OCI-LY3 (cell line): ENCODE measurements at regions not wholly inside any gene's neighbourhood (a gene's known extent, or its start where the extent isn't known, plus 50 kb on each side); places are given as distances from the start of the nearest gene placed in this dataset.

Experiments used
- H2AFZ ChIP-seq: fragments of 200-600, 300-600 bp; shearing (Covaris generic); 2 replicates; pipeline ENCODE4 v1.6.0; 2014; ENCODE audit warnings: antibody characterized with exemption, low read depth, low read length
- H3K27ac ChIP-seq: fragments of 200-600, 300-600 bp; sonication (generic); 2 replicates; pipeline ENCODE4 v1.5.1; 2014; ENCODE audit warnings: mild to moderate bottlenecking, low read length, moderate library complexity, mixed read lengths
- H3K27me3 ChIP-seq: fragments of 200-600, 300-600 bp; sonication (generic); 2 replicates; pipeline ENCODE4 v1.6.1; 2014; ENCODE audit warnings: low read depth, low read length, mixed read lengths
- H3K36me3 ChIP-seq: fragments of 200-600, 300-600 bp; sonication (generic); replicated peaks from 2 replicates; pipeline ENCODE3; 2014; ENCODE audit warnings: low read depth, low read length, mixed read lengths
- H3K4me1 ChIP-seq: fragments of 300-600, 200-600 bp; sonication (generic); 2 replicates; pipeline ENCODE4 v1.6.1; 2014; ENCODE audit warnings: low read length, mixed read lengths
- H3K4me2 ChIP-seq: fragments of 200-600, 300-600 bp; sonication (generic); 2 replicates; pipeline ENCODE4 v1.6.1; 2014; ENCODE audit warnings: low read length, mixed read lengths
- H3K4me3 ChIP-seq: fragments of 300-600, 200-600 bp; sonication (generic); 2 replicates; pipeline ENCODE4 v1.5.1; 2014; ENCODE audit warnings: antibody characterized with exemption, mild to moderate bottlenecking, low read length, moderate library complexity
- H3K79me2 ChIP-seq: fragments of 300-600, 200-600 bp; shearing (Covaris generic); 2 replicates; pipeline ENCODE4 v1.6.1; 2014; ENCODE audit warnings: mild to moderate bottlenecking, low read length, mixed read lengths
- H3K9ac ChIP-seq: fragments of 300-600, 200-600 bp; shearing (Covaris generic); 2 replicates; pipeline ENCODE4 v1.6.0; 2014; ENCODE audit warnings: mild to moderate bottlenecking, low read length, moderate library complexity
- H3K9me3 ChIP-seq: fragments of 200-600, 300-600 bp; shearing (Covaris generic); 2 replicates; pipeline ENCODE4 v1.6.1; 2014; ENCODE audit warnings: low read length, mixed read lengths; ENCODE audit not compliant: insufficient read depth
- H4K20me1 ChIP-seq: fragments of 200-600, 300-600 bp; sonication (generic); 2 replicates; pipeline ENCODE4 v1.6.1; 2016; ENCODE audit warnings: low read length, mixed read lengths; ENCODE audit not compliant: insufficient read depth
- CTCF ChIP-seq: fragments of 200-600, 300-600 bp; sonication (generic); IDR thresholded peaks from 2 replicates; pipeline ENCODE4 v1.5.1; 2014; ENCODE audit warnings: antibody characterized with exemption, low read length, low read depth
- EZH2phosphoT487 ChIP-seq: fragments of 200-600 bp; shearing (Covaris generic); IDR thresholded peaks from 2 replicates; pipeline ENCODE4 v1.6.1; 2018; ENCODE audit warnings: antibody characterized with exemption, mixed run types, low read depth

- H3K9ac ChIP-seq, result no peak overlapping the region
- H2AFZ ChIP-seq, result no peak overlapping the region
These were observed 118.3 kb upstream of the NCK2 start for GRCh38 chr2:105626212-105626965.

GRCh38 chr2:105625632-105626031, 119.1 kb upstream of the NCK2 start:
- TF ChIP-seq EZH2phosphoT487 (no peak), CTCF (no peak)
- no peak overlapping the region for H3K4me3 ChIP-seq
- H2AFZ ChIP-seq, result no peak overlapping the region
- peaks cover 34% of the 10 kb centered on the region for H3K27me3 ChIP-seq
- no peaks in the 10 kb centered on the region for H4K20me1 ChIP-seq
- H3K9me3 ChIP-seq, result no peaks in the 10 kb centered on the region
- H3K79me2 ChIP-seq, result no peaks in the 10 kb centered on the region
- H3K27ac ChIP-seq, result no peak overlapping the region
- H3K4me2 ChIP-seq, result no peak overlapping the region
- no peak overlapping the region for H3K9ac ChIP-seq
- H3K4me1 ChIP-seq, result no peaks in the 10 kb centered on the region
- no peaks in the 10 kb centered on the region for H3K36me3 ChIP-seq

More at GRCh38 chr2:105626212-105626965, 118.3 kb upstream of the NCK2 start:
- Histone ChIP-seq H3K79me2 (no peaks in the 10 kb centered on the region), H3K36me3 (no peaks in the 10 kb centered on the region), H4K20me1 (no peaks in the 10 kb centered on the region), H3K4me2 (no peak overlapping the region), H3K4me3 (no peak overlapping the region), H3K9me3 (no peaks in the 10 kb centered on the region), H3K4me1 (no peaks in the 10 kb centered on the region), H3K27ac (no peak overlapping the region), H3K27me3 (peaks cover 38% of the 10 kb centered on the region)
- no peak for TF ChIP-seq CTCF
- TF ChIP-seq EZH2phosphoT487, result no peak

- Histone ChIP-seq H3K9me3 (no peaks in the 10 kb centered on the region), H3K36me3 (no peaks in the 10 kb centered on the region), H3K4me3 (no peak overlapping the region), H2AFZ (no peak overlapping the region), H3K9ac (no peak overlapping the region), H3K4me2 (no peak overlapping the region), H3K4me1 (no peaks in the 10 kb centered on the region), H3K27ac (no peak overlapping the region), H3K79me2 (no peaks in the 10 kb centered on the region), H4K20me1 (no peaks in the 10 kb centered on the region), H3K27me3 (0 out of 2 replicates have a peak, but pooled peaks cover 16% of the 10 kb centered on the region)
- TF ChIP-seq EZH2phosphoT487 (no peak), CTCF (no peak)
These were observed 123.7 kb upstream of the NCK2 start for GRCh38 chr2:105621038-105621437.

GRCh38 chr2:105618351-105618659, 126.4 kb upstream of the NCK2 start:
- Histone ChIP-seq H4K20me1 (no peaks in the 10 kb centered on the region), H3K4me2 (no peak overlapping the region), H3K36me3 (no peaks in the 10 kb centered on the region), H3K27ac (no peak overlapping the region), H3K9ac (no peak overlapping the region), H2AFZ (no peak overlapping the region), H3K4me1 (no peaks in the 10 kb centered on the region), H3K79me2 (no peaks in the 10 kb centered on the region), H3K4me3 (no peak overlapping the region), H3K27me3 (0 out of 2 replicates have a peak, but pooled peaks cover 18% of the 10 kb centered on the region), H3K9me3 (no peaks in the 10 kb centered on the region)
- no peak for TF ChIP-seq EZH2phosphoT487
- no peak for TF ChIP-seq CTCF
